Activated CD8-positive, alpha-beta memory T cell treated with anti-CD3 and anti-CD28 coated beads, Interleukin-2, amount 50 U/mL, for 48 hours (primary cell): ENCODE measurements at regions not wholly inside any gene's neighbourhood (a gene's known extent, or its start where the extent isn't known, plus 50 kb on each side); places are given as distances from the start of the nearest gene placed in this dataset.
"Not testable (repeated sequence)": the region's sequence is repeated elsewhere in the genome, so short reads cannot be mapped to it uniquely, and the experiment has no call there.

ENCODE experiments used
- DNase-seq: peaks from one replicate; pipeline ENCODE4 v3.0.0-alpha.2; 2020

- no peak for DNase-seq
These were observed 2222.7 kb upstream of the WWC1 start for GRCh38 chr5:166068547-166069335.

- no peak for DNase-seq
These were observed 2217.4 kb upstream of the WWC1 start for GRCh38 chr5:166073901-166074581.

GRCh38 chr5:166074582-166075481, 2216.6 kb upstream of the WWC1 start:
- no peak for DNase-seq

- DNase-seq: no peak
These were observed 2208.1 kb upstream of the WWC1 start for GRCh38 chr5:166083183-166083959.

- DNase-seq: no peak
These were observed 2204.9 kb upstream of the WWC1 start for GRCh38 chr5:166086568-166086967.

- DNase-seq: no peak
These were observed 2202.9 kb upstream of the WWC1 start for GRCh38 chr5:166088389-166089039.

- DNase-seq: no peak
These were observed 2199.5 kb upstream of the WWC1 start for GRCh38 chr5:166091931-166092330.

- no peak for DNase-seq
These were observed 2198.1 kb upstream of the WWC1 start for GRCh38 chr5:166093312-166093711.

GRCh38 chr5:166102947-166103346, 2188.5 kb upstream of the WWC1 start:
- no peak for DNase-seq

- DNase-seq: no peak
These were observed 2180.4 kb upstream of the WWC1 start for GRCh38 chr5:166111021-166111420.

- no peak for DNase-seq
These were observed 2174.1 kb upstream of the WWC1 start for GRCh38 chr5:166117072-166118066.

GRCh38 chr5:166119506-166119905, 2171.9 kb upstream of the WWC1 start:
- no peak for DNase-seq

GRCh38 chr5:166123717-166124116, 2167.7 kb upstream of the WWC1 start:
- DNase-seq: no peak

- DNase-seq: no peak
These were observed 2163.5 kb upstream of the WWC1 start for GRCh38 chr5:166127766-166128570.

GRCh38 chr5:166145107-166145506, 2146.3 kb upstream of the WWC1 start:
- not testable (repeated sequence) for DNase-seq

GRCh38 chr5:166163996-166164610, 2127.3 kb upstream of the WWC1 start:
- DNase-seq: no peak

GRCh38 chr5:166165596-166165995, 2125.8 kb upstream of the WWC1 start:
- DNase-seq: no peak

- DNase-seq: no peak
These were observed 2125.4 kb upstream of the WWC1 start for GRCh38 chr5:166166071-166166470.

- no peak for DNase-seq
These were observed 2118.8 kb upstream of the WWC1 start for GRCh38 chr5:166172597-166172996.
